Right atrium auricular region (tissue), 2 donors: ENCODE measurements at regions not wholly inside any gene's neighbourhood (a gene's known extent, or its start where the extent isn't known, plus 50 kb on each side); places are given as distances from the start of the nearest gene placed in this dataset.

ENCODE experiments used
- DNase-seq: peaks from one replicate; pipeline ENCODE4 v3.0.0-alpha.2; 2019; ENCODE audit warnings: low spot score
- H3K27ac ChIP-seq, 2 donors: fragments of 200-600 bp; sonication (generic); 1 replicate in 1 of 2; 2 replicates in 1 of 2; pipeline ENCODE4 v1.5.1; 2016 to 2019
- H3K27me3 ChIP-seq, 2 donors: fragments of 200-600 bp; sonication (generic); one replicate each; pipeline versions ENCODE4 v1.5.1 to v1.6.0; 2017 to 2019
- H3K36me3 ChIP-seq: fragments of 200-600 bp; sonication (generic); one replicate; pipeline ENCODE4 v1.5.1; 2016
- H3K4me1 ChIP-seq, 2 donors: fragments of 200-600 bp; sonication (generic); one replicate each; pipeline versions ENCODE4 v1.5.1 to v1.6.0; 2017 to 2019
- H3K4me3 ChIP-seq, 2 donors: fragments of 200-600 bp; sonication (generic); 1 replicate in 1 of 2; 2 replicates in 1 of 2; pipeline ENCODE4 v1.5.1; 2017 to 2019; ENCODE audit warnings: mild to moderate bottlenecking in 1 of 2, moderate library complexity in 1 of 2
- H3K9me3 ChIP-seq, 2 donors: fragments of 200-600 bp; sonication (generic); one replicate each; pipeline ENCODE4 v1.5.1; 2019
- TF ChIP-seq, protein P1 (sequence below), 2 donors: fragments of 200-600 bp; sonication (generic); IDR thresholded peaks; one replicate each; pipeline ENCODE4 v1.5.1; 2019; ENCODE audit warnings: antibody characterized with exemption in 2 of 2

DNA sequence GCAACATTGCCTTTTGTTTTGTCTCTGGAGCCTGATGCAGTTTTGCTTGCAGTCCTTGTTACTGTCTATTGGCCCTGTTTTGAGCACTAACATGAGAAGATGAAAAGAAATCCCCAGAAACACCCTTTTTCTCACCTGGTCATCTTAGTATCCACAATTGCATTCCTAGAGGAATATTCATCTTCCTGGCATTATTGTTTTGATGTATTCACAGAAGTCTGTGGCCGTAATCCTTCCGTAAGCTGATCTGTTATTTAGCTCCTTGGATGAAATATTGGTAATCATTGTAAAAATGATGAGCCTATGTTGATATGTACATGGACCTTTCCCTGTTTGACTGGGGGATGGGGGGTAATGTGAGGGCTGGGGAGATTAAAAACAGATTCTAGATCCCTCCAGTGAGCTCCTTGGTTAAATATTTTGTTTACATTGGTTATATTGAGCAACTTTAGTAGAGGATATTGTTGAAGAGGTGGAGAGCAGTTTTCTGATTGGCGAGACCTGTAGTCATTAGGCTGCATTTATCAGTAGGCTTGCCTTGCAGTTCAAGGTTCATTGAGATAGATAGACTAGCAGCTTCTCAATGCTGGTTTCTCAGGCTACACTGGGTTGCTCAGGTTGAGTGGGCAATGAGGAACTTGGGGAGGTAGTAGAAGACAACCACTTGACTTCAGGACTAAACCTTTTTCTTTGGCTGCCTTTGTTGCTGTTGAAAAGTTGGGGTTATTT lies 117.5 kb downstream of the MACIR start:
- H3K9me3 ChIP-seq, result no peaks in the 10 kb centered on the region

DNA sequence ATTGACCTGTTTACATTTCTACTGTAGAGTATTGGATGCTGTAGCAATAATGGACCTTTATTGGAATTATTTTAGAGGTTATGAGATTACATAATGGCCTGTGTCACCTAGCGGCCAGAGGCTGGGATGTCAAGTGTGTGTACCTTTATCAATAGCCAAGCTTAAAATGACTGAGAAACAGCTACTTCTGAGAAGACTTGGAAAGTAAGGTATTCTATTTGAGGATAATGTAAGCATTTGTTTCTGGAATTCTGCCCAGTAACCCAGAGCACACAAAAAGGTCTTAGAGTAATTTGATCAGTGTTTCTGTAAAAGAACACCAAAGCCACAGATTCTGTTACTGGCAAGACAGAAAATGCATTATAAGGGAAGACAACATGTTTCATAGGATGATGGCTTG lies 116.8 kb downstream of the MACIR start:
- H3K27me3 ChIP-seq, result no peaks in the 10 kb centered on the region
- no peaks in the 10 kb centered on the region for H3K36me3 ChIP-seq
- no peak overlapping the region for H3K27ac ChIP-seq
- no peaks in the 10 kb centered on the region for H3K9me3 ChIP-seq
- peaks cover 0 to 8% of the 10 kb centered on the region in 2 donors for H3K4me1 ChIP-seq
- TF ChIP-seq, protein P1, sequence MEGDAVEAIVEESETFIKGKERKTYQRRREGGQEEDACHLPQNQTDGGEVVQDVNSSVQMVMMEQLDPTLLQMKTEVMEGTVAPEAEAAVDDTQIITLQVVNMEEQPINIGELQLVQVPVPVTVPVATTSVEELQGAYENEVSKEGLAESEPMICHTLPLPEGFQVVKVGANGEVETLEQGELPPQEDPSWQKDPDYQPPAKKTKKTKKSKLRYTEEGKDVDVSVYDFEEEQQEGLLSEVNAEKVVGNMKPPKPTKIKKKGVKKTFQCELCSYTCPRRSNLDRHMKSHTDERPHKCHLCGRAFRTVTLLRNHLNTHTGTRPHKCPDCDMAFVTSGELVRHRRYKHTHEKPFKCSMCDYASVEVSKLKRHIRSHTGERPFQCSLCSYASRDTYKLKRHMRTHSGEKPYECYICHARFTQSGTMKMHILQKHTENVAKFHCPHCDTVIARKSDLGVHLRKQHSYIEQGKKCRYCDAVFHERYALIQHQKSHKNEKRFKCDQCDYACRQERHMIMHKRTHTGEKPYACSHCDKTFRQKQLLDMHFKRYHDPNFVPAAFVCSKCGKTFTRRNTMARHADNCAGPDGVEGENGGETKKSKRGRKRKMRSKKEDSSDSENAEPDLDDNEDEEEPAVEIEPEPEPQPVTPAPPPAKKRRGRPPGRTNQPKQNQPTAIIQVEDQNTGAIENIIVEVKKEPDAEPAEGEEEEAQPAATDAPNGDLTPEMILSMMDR (IDR thresholded peaks at IDR 0.05), result no peak
- DNase-seq, result no peak
- H3K4me3 ChIP-seq, result no peak overlapping the region

More for the DNA sequence above, 117.5 kb downstream of the MACIR start:
- Histone ChIP-seq H3K27me3 (no peaks in the 10 kb centered on the region), H3K36me3 (no peaks in the 10 kb centered on the region), H3K4me1 (peaks cover 0 to 8% of the 10 kb centered on the region in 2 donors), H3K27ac (no peak overlapping the region), H3K4me3 (no peak overlapping the region)
- no peak for DNase-seq
- TF ChIP-seq, protein P1 (IDR thresholded peaks at IDR 0.05), result no peak

GRCh38 chr5:103374473-103374963 lies 116.0 kb downstream of the MACIR start:
- no peak for DNase-seq
- TF ChIP-seq, protein P1 (IDR thresholded peaks at IDR 0.05), result no peak

GRCh38 chr5:103373597-103374472 lies 115.3 kb downstream of the MACIR start:
- no peaks in the 10 kb centered on the region for H3K9me3 ChIP-seq
- DNase-seq, result no peak
- H3K27me3 ChIP-seq, result no peaks in the 10 kb centered on the region
- H3K36me3 ChIP-seq, result no peaks in the 10 kb centered on the region
- no peak overlapping the region for H3K4me3 ChIP-seq
- peaks cover 0 to 8% of the 10 kb centered on the region in 2 donors for H3K4me1 ChIP-seq
- TF ChIP-seq, protein P1 (IDR thresholded peaks at IDR 0.05), result no peak
- H3K27ac ChIP-seq, result no peak overlapping the region

More at GRCh38 chr5:103374473-103374963, 116.0 kb downstream of the MACIR start:
- Histone ChIP-seq H3K4me1 (peaks cover 0 to 8% of the 10 kb centered on the region in 2 donors), H3K27me3 (no peaks in the 10 kb centered on the region), H3K9me3 (no peaks in the 10 kb centered on the region), H3K27ac (no peak overlapping the region), H3K36me3 (no peaks in the 10 kb centered on the region), H3K4me3 (no peak overlapping the region)

DNA sequence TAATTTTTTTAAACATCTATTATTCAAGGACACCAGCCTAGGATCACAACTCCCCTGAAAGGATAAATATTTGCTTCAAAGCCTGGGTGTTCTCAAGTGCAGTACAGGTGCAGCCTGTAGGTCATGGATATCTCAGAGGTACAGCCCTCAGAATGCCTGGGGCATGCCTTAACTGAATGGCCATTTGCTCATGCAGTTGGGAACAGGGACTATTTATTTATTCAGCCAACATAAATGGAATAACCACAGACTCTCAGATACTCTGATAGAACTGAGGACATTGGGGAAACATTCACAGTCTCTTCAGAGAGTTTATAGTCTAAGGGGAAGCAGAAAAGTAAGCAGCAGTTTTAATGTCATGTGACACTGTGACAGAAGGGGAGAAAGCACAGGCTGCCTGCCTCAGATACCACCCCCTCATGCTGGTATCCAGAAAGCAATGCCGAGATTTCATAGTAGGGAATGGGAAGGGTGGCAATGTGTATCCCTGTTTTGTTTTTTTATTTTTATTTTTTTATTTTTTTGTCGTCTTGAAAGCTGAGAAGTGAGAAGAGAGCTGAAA lies 112.6 kb downstream of the MACIR start:
- H3K9me3 ChIP-seq, result no peaks in the 10 kb centered on the region
- DNase-seq, result no peak
- no peak overlapping the region for H3K4me3 ChIP-seq
- H3K27me3 ChIP-seq, result no peaks in the 10 kb centered on the region
- no peak overlapping the region for H3K27ac ChIP-seq
- TF ChIP-seq, protein P1 (IDR thresholded peaks at IDR 0.05), result no peak
- no peaks in the 10 kb centered on the region for H3K36me3 ChIP-seq
- H3K4me1 ChIP-seq, result peaks cover 0 to 8% of the 10 kb centered on the region in 2 donors
